Hypothalamus (tissue), 51 donors: ENCODE measurements at regions not wholly inside any gene's neighbourhood (a gene's known extent, or its start where the extent isn't known, plus 50 kb on each side); places are given as distances from the start of the nearest gene placed in this dataset.
"Not testable (repeated sequence)": the region's sequence is repeated elsewhere in the genome, so short reads cannot be mapped to it uniquely, and the experiment has no call there.

Experiments used
- DNase-seq, 51 donors: peaks; one replicate each; lab custom pipeline; 2025; lab: John Stamatoyannopoulos, UW

DNA sequence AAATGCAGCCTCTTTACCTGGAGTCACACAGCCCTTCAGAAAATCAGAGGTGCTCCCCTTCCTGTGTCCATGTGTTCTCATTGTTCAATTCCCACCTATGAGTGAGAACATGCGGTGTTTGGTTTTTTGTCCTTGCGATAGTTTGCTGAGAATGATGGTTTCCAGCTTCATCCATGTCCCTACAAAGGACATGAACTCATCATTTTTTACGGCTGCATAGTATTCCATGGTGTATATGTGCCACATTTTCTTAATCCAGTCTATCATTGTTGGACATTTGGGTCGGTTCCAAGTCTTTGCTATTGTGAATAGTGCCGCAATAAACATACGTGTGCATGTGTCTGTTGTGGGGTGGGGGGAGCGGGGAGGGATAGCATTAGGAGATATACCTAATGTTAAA is 60.3 kb upstream of the CCL1 start:
- DNase-seq = not testable (repeated sequence)

DNA sequence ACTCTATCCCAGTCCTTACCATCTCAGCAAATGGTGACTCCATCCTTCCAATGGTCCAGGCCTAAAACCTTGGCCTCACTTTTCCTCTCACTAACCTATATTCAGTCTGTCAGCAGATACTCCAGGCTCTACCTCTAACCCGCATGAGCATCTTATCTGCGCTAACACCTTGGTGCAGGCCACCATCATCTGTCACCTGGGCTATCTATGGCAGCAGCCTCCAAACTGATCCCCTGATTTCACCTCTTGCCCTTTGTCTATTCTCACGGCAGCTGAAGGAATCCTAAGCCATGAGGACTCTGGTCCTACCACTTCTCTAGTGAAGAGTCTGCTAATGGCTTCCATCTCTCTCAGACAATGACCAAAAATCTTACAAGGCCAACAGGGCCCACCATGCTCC is 57.9 kb upstream of the CCL1 start:
- DNase-seq = no peak

DNA sequence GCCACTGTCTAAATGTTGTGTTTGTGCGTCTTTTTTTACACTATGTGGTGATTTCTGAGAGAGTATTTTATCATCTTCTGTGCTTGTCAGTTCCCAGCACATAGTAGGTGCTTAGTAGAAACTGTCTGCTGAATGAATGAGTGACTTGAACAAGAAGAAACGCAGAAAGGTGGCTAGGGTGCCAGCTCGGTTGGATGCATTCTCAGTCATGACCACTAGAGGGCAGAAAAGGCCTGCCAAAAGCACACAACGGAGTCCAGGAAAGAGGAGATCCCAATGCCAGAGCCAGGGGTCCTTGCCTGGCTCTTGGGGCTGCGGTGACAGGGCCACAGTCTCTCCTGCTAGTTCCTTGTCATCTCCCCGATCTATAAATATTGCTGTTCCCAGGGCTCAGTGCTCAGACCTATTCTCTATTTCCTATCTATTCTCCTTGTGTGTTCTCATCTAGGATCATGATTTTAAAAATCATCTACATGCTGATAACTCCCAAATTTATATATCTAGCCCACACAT is 57.3 kb upstream of the CCL1 start:
- peak in 40 of 51 donors; percentile 2 to 71 (median 30) for DNase-seq

DNA sequence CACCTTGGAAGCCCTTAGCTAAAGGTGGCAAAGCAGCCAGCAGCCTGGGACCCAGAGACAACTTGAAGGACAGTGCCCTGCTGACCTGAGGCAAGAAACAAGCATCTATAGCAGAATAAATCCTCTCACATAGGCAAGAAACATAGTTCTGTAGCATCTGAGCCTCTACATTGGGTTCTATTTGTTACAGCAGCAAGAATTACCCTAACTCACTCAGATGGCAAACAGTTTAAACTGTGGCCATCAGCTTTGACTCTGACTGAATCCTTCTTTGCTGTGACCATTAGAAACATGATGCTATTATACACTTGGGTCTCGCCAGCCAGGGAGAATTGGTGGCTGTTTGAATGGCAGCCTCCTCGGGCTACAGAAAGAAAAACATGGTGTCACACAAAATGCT is 53.1 kb upstream of the CCL1 start:
- no peak for DNase-seq

DNA sequence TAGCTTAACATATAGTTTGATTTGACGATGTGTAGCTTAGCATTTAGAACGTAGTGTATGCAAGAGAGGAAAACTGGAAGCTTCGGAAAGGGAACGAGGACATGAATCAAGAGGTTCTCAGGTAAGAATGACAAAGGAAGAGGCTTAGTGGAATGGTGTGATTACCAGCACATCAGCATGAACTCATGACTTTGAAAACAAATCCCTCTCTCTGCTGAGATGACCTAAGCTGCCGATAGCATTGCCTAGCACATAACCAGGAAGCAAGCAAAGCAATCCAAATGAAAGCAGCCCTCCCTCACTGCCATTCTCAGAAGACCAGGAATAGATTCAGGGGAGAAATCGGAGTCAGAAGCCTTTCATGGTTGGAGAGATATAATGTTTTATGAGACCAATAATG is 51.3 kb upstream of the CCL1 start:
- DNase-seq = no peak

DNA sequence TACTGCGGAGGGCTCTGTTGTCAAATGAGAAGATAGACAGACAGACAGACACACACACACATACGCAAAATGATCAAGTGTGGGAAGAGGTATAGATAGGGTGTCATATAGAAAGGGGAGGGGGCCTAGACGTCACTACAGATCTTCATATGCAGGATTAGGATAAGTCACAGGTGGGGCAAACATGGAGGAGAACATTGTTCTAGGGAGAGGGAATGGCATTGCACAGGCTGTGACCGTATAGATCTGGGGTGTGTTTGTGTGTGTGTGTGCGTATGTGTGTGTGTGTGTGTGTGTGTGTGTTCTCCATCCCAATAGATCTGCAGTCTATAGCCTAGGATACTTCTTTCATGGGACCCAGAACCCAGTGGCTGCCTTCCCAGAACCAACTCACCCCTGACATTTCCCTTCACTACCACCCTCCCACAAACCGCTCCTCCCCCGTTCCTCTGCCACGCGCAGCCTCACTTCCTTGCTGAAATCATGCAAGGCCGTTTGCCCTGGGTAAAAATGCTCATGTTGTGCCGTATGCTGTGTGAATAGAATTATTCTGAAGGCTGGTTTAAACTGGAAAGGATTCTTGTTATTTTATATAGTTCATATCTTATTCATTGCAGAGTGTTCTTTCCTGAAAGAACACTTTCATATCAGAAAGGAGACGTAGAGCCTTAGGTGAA is 50.5 kb upstream of the CCL1 start:
- peak in 3 of 51 donors; percentile 12 to 38 (median 26) for DNase-seq

DNA sequence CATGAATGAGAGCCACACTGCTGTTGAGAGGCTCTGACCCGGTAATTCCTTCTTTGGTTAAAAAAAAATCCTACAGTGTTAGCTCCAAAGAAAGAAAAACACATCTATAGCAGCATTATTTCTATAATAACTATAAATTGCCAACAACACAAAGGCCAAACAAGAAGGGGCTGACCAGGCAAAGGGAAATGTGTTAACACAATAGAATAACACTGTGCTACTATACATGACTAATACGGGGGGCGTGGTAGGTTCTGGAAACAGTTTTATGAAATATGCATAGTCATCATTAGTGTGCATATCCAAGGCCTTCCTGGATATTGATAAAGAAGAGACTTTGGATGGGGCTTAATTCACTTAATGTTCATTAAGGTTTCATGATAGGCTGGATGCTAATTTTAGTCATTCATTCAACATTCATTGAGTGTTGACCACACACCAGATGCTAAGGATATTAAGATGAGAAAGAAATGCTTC is 50.0 kb upstream of the CCL1 start:
- DNase-seq = no peak
